HUDEP-2 (cell line): ENCODE measurements at regions not wholly inside any gene's neighbourhood (a gene's known extent, or its start where the extent isn't known, plus 50 kb on each side); places are given as distances from the start of the nearest gene placed in this dataset.
"Not testable (repeated sequence)": the region's sequence is repeated elsewhere in the genome, so short reads cannot be mapped to it uniquely, and the experiment has no call there.

Source experiments
- DNase-seq, 76 experiments: peaks; one replicate each; lab custom pipeline; 2025; ENCODE audit not compliant: unreplicated experiment in 76 of 76; lab: John Stamatoyannopoulos, UW

- DNase-seq = no peak
Measured at GRCh38 chr18:39486268-39486667, 1920.7 kb upstream of the CELF4 start.

- DNase-seq = no peak
Measured at GRCh38 chr18:39485696-39486095, 1920.1 kb upstream of the CELF4 start.

DNA sequence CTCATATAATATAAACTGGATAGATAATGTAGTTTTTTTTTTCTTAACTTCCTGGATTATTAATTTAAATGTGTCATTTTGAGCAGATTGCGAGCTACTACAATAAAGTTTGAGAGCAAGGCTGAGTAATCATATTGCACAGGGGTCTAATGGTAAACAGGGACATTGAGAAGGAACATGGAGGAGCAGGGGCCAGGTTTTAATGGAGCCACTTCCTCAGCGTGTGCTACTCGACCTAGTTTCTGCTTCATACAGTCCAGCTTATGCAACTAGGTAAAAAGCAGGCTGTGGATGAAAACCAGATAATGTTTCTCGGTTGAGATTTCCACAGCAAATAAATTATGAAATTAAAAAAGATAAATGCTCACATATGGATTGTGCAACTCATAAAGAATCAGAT is 1915.7 kb upstream of the CELF4 start:
- no peak for DNase-seq

- DNase-seq = no peak
Measured at GRCh38 chr18:39480494-39481195, 1915.0 kb upstream of the CELF4 start.

GRCh38 chr18:39464006-39464405 is 1898.4 kb upstream of the CELF4 start:
- no peak for DNase-seq

GRCh38 chr18:39462436-39462835 is 1896.8 kb upstream of the CELF4 start:
- DNase-seq = no peak

- no peak for DNase-seq
Measured at GRCh38 chr18:39460136-39460535, 1894.5 kb upstream of the CELF4 start.

- peak in 28 of 76 experiments; percentile 1 to 38 (median 6) for DNase-seq
Measured at GRCh38 chr18:39455285-39455684, 1889.7 kb upstream of the CELF4 start.

DNA sequence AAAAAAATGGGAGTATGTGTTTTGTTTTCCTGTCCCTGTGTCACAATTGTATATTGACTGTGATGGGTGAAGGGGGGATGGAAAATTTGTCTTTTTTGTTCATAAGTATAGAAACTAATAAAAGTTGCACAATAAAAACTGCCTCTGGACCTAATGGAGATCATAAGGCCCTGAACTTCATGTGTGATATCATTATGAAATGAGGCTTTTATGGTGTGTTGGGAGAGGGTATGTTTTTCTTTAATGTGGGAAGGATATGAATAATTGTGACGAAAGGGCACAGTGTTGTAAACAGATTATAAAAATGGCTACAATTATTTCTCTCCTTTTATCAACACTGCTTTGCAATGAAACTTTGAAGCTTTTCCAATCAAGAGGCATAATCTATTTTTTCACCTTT is 1889.3 kb upstream of the CELF4 start:
- no peak for DNase-seq

GRCh38 chr18:39453882-39454281 is 1888.3 kb upstream of the CELF4 start:
- no peak for DNase-seq

- no peak for DNase-seq
Measured at GRCh38 chr18:39453356-39453755, 1887.8 kb upstream of the CELF4 start.

- no peak for DNase-seq
Measured at GRCh38 chr18:39450958-39451357, 1885.4 kb upstream of the CELF4 start.

DNA sequence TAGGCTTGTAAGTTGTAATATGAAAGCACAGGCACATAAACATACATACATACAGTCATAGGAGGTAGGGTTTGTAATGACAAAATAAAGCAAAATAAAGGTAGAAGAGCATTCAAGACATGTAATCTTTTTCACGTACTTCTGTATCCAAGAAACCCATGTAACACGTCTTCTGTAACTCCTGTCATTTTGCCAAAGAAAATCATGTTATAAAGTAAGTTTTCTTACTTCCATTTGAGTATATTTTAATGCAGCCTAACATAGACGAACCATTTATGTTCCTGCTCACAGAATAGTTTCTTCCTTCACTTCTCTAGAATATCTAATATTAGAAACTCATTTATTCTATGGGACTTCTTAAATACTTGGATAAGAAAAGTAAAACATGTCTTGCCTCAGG is 1884.0 kb upstream of the CELF4 start:
- DNase-seq = no peak

DNA sequence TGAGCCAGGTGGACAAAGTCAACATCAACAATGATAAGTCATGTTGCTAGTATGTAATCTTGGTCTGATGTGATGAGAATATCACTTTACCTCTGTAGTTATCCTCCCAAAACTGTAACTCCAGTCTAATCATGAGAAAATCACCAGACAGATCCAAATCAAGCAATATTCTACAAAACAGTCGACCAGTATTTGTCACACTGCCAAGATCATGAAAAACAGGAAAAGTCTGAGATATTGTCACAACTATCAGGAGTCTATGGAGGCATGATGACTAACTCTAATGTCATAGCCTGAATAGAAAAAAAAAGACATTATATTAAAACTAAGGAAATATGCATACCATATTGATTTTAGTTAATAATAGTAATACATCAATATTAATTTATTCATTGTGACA is 1883.3 kb upstream of the CELF4 start:
- no peak for DNase-seq

DNA sequence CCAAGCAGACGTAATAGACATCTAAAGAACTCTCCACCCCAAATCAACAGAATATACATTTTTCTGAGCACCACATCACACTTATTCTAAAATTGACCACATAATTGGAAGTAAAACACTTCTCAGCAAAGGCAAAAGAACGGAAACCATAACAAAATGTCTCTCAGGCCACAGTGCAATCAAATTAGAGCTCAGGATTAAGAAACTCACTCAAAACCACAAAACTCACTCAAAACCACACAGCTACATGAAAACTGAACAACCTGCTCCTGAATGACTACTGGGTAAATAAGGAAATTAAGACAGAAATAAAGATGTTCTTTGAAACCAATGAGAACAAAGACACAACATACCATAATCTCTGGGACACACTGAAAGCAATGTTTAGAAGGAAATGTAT is 1879.4 kb upstream of the CELF4 start:
- not testable (repeated sequence) for DNase-seq

DNA sequence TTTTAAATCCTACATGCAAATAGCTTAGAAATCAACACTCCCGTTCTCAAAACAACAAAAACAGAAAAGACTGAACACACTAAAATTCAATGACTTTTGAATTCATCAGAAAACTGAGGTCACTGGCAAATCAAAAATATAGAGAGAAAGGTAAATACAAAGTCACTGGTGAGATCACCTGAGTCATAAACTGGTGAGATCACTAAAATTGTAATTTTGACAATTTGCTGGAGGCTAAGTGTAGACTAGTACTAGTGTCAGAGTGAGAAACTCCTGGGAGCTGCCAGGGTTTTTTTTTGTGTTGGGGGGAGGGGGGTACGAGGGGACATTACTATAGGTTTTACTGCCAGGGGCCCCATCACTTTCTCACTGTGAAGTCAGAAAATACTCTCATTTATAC is 1876.0 kb upstream of the CELF4 start:
- DNase-seq = no peak

- no peak for DNase-seq
Measured at GRCh38 chr18:39435996-39436395, 1870.4 kb upstream of the CELF4 start.

GRCh38 chr18:39435209-39435608 is 1869.6 kb upstream of the CELF4 start:
- DNase-seq = no peak

GRCh38 chr18:39434223-39434920 is 1868.8 kb upstream of the CELF4 start:
- no peak for DNase-seq

DNA sequence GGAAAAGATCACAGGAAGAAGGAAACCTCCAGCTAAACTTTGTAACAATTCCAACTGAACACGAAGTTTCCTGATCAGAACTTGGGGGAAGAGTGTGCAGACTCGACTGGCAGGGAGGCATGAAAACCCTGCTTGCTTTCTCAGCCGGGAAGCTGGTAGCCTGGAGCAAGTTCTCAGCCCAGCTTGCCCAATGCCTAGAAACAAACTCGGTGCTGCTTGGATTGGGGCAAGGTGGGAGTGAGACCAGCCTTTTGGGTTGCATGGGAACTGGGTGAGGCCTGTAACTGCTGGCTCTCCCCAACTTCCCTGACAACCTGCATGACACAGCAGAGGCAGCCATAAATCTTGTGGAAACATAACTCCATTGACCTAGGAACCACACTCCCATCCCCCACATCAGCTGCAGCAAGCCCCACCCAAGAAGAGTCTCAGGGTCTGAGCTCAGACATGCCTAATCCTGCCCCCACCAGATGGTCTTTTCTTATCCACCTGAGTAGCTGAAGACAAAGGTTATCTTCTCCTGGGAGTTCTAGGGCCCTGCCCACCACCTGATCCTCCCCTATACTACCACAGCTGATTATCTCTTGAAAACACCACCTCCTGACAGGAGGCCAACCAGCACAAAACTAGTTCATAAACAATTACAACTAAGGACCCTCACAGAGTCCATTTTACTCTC is 1859.7 kb upstream of the CELF4 start:
- peak in 8 of 76 experiments; percentile 0 to 20 (median 10) for DNase-seq

GRCh38 chr18:39424261-39424660 is 1858.7 kb upstream of the CELF4 start:
- DNase-seq = no peak

DNA sequence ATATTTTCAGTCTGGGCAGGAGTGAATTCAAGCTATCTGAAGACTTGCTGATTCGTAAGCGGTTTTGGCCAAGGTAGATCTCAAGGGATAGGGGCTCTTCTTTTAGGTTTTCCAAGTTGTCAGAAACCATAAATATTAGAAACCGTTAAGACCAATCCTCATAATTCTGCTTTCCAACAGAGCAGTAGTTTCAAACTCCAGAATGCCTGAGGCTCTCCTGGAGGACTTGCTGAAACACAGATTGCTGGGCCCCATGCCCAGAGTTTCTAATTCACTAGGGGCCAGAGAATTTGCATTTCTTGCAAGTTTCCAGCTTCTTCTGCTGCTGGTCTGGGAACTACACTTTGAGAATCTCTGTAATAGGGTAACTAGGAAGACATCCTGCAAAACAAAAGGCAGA is 1855.7 kb upstream of the CELF4 start:
- no peak for DNase-seq
